ENCODE measurements at regions not wholly inside any gene's neighbourhood (a gene's known extent, or its start where the extent isn't known, plus 50 kb on each side); places are given as distances from the start of the nearest gene placed in this dataset.
"Not testable (repeated sequence)": the region's sequence is repeated elsewhere in the genome, so short reads cannot be mapped to it uniquely, and the experiment has no call there.

GRCh38 chr4:92249541-92249940, 54.2 kb upstream of the GRID2 start:
- TF ChIP-seq CTCF (IDR thresholded peaks at IDR 0.05; ENCODE audit: low read depth, low read length) = no peak
- no peak overlapping the region for H3K4me3 ChIP-seq (replicated peaks in 1 of 2; ENCODE audit: low read depth in 2 of 2, low read length in 2 of 2)

GRCh38 chr4:92251711-92252110, 52.1 kb upstream of the GRID2 start:
- no peak for TF ChIP-seq CTCF (IDR thresholded peaks at IDR 0.05; ENCODE audit: low read depth, low read length)
- peak in 1 of 2 donors; percentile 18 for DNase-seq (ENCODE audit: low read depth in 2 of 2)

More at GRCh38 chr4:92249541-92249940, 54.2 kb upstream of the GRID2 start:
- no peak for DNase-seq (ENCODE audit: low read depth in 2 of 2)

GRCh38 chr4:92252358-92252757, 51.4 kb upstream of the GRID2 start:
- not testable (repeated sequence) for H3K4me3 ChIP-seq (replicated peaks in 1 of 2; ENCODE audit: low read depth in 2 of 2, low read length in 2 of 2); DNase-seq (ENCODE audit: low read depth in 2 of 2)

More at GRCh38 chr4:92251711-92252110, 52.1 kb upstream of the GRID2 start:
- H3K4me3 ChIP-seq (replicated peaks in 1 of 2; ENCODE audit: low read depth in 2 of 2, low read length in 2 of 2) = no peak overlapping the region

GRCh38 chr4:92252846-92253245, 50.9 kb upstream of the GRID2 start:
- no peak for TF ChIP-seq CTCF (IDR thresholded peaks at IDR 0.05; ENCODE audit: low read depth, low read length)
- no peak for DNase-seq (ENCODE audit: low read depth in 2 of 2)
- H3K4me3 ChIP-seq (replicated peaks in 1 of 2; ENCODE audit: low read depth in 2 of 2, low read length in 2 of 2) = no peak overlapping the region

- H3K4me3 ChIP-seq (replicated peaks in 1 of 2; ENCODE audit: low read depth in 2 of 2, low read length in 2 of 2) = no peak overlapping the region
- no peak for TF ChIP-seq CTCF (IDR thresholded peaks at IDR 0.05; ENCODE audit: low read depth, low read length)
- no peak for DNase-seq (ENCODE audit: low read depth in 2 of 2)
These were observed 50.2 kb upstream of the GRID2 start for GRCh38 chr4:92253550-92253949.
